ENCODE measurements at regions not wholly inside any gene's neighbourhood (a gene's known extent, or its start where the extent isn't known, plus 50 kb on each side); places are given as distances from the start of the nearest gene placed in this dataset.

DNA sequence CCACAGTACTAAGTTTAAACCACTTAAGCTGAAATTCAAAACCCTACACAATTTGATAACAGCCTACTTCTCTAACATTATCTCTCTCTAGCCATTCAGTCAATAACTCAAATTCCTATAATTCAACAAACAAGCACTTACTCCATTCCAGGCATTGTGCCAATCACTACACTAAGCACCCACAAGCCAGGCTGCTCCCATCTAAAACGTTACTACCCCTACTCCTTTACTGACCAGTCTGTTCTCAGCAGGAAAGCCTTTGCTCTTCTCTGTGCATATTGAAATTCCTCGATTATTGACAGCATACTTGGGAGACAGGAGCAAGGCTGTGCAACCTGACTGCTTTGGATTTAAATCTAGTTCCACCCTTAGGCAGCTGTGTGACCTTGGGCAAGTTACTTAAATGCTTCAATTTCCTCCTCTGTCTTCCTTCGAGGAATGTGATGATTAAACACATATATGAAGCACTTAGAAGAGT is 177.2 kb upstream of the THBS1 start (continued):
- TF ChIP-seq, protein P1, sequence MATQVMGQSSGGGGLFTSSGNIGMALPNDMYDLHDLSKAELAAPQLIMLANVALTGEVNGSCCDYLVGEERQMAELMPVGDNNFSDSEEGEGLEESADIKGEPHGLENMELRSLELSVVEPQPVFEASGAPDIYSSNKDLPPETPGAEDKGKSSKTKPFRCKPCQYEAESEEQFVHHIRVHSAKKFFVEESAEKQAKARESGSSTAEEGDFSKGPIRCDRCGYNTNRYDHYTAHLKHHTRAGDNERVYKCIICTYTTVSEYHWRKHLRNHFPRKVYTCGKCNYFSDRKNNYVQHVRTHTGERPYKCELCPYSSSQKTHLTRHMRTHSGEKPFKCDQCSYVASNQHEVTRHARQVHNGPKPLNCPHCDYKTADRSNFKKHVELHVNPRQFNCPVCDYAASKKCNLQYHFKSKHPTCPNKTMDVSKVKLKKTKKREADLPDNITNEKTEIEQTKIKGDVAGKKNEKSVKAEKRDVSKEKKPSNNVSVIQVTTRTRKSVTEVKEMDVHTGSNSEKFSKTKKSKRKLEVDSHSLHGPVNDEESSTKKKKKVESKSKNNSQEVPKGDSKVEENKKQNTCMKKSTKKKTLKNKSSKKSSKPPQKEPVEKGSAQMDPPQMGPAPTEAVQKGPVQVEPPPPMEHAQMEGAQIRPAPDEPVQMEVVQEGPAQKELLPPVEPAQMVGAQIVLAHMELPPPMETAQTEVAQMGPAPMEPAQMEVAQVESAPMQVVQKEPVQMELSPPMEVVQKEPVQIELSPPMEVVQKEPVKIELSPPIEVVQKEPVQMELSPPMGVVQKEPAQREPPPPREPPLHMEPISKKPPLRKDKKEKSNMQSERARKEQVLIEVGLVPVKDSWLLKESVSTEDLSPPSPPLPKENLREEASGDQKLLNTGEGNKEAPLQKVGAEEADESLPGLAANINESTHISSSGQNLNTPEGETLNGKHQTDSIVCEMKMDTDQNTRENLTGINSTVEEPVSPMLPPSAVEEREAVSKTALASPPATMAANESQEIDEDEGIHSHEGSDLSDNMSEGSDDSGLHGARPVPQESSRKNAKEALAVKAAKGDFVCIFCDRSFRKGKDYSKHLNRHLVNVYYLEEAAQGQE (IDR thresholded peaks at IDR 0.05; ENCODE audit: low read depth, low read length), result no peak
- TF ChIP-seq TCF12 (IDR thresholded peaks at IDR 0.05) (no peak; the same call in 1 of the 2 replicates), MEF2A (IDR thresholded peaks at IDR 0.05; ENCODE audit: borderline replicate concordance, low read depth) (no peak), POLR2AphosphoS5 (IDR thresholded peaks at IDR 0.05; ENCODE audit: low read depth, low read length) (no peak)
- TF ChIP-seq, protein P2, sequence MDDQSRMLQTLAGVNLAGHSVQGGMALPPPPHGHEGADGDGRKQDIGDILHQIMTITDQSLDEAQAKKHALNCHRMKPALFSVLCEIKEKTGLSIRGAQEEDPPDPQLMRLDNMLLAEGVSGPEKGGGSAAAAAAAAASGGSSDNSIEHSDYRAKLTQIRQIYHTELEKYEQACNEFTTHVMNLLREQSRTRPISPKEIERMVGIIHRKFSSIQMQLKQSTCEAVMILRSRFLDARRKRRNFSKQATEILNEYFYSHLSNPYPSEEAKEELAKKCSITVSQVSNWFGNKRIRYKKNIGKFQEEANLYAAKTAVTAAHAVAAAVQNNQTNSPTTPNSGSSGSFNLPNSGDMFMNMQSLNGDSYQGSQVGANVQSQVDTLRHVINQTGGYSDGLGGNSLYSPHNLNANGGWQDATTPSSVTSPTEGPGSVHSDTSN (IDR thresholded peaks at IDR 0.05), result peak; percentile 37

DNA sequence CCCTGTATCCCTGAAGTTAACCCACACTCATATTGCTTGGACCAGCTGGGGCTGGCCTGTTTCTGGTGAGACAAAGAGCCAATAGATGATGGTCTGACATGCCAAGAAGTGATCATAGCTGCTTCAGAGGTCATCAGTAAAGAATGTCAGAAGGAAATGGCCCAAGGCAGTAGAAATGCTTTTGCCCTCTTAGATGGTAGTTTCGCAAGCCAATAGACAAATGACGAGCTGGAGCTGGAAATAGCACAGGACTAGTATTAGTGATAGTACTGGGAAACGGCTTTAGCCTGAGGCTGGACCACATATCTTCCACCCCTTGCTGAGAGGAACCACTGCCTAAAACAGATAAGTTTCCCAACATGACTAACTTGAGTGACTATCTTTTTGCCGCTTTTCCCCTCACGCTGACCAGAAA is 176.1 kb upstream of the THBS1 start:
- Histone ChIP-seq H3K4me2 (peak overlapping the region; percentile 38; the same call in 1 of the 2 replicates), H3K9me2 (no peaks in the 10 kb centered on the region), H3K79me2 (ENCODE audit: insufficient read depth) (no peaks in the 10 kb centered on the region), H3K27ac (ENCODE audit: low read depth in 2 of 2, low read length in 1 of 2) (peak overlapping the region in 1 of 2 experiments; percentile 75; a peak in 2 of 4 replicates), H2AFZ (ENCODE audit: low read depth) (peak overlapping the region; percentile 38; the same call in 1 of the 2 replicates), H3K4me3 (ENCODE audit: low read depth in 2 of 2, low read length in 1 of 2) (no peak overlapping the region), H3K9ac (peak overlapping the region; percentile 45), H4K20me1 (ENCODE audit: insufficient read depth) (no peaks in the 10 kb centered on the region), H3K27me3 (ENCODE audit: insufficient read depth) (no peaks in the 10 kb centered on the region), H3K4me1 (ENCODE audit: control insufficient read depth in 1 of 2, insufficient read depth in 2 of 2, low read depth in 1 of 2, low read length in 1 of 2) (peaks cover 8 to 9% of the 10 kb centered on the region in 2 experiments; a peak in 2 of 4 replicates), H3K36me3 (replicated peaks in 1 of 2; ENCODE audit: control insufficient read depth in 1 of 2, insufficient read depth in 2 of 2, low read length in 1 of 2) (no peaks in the 10 kb centered on the region), H3K9me3 (no peaks in the 10 kb centered on the region), H3F3A (replicated peaks; ENCODE audit: insufficient read depth) (peaks cover 12% of the 10 kb centered on the region)
- CTCF ChIA-PET, result no interaction called here
- no peak for DNase-seq
- POLR2A ChIA-PET, result no interaction called here
- WGBS (ENCODE audit: low lambda C conversion rate), result 53% methylated on average over 5 of the region's 5 CpGs
- TF ChIP-seq FOXM1 (IDR thresholded peaks at IDR 0.05; ENCODE audit: low read depth) (no peak), EZH2phosphoT487 (IDR thresholded peaks at IDR 0.05; ENCODE audit: borderline replicate concordance, low read depth) (no peak), MEF2A (IDR thresholded peaks at IDR 0.05; ENCODE audit: borderline replicate concordance, low read depth) (peak; percentile 61; the same call in 1 of the 2 replicates), RXRA (IDR thresholded peaks at IDR 0.05; ENCODE audit: borderline replicate concordance, low read depth) (no peak), FOXJ3 (CRISPR knock-in tag; IDR thresholded peaks at IDR 0.05) (no peak), NRF1 (IDR thresholded peaks at IDR 0.05; ENCODE audit: low read depth, low read length) (no peak), GABPA (IDR thresholded peaks at IDR 0.05; ENCODE audit: low read depth) (no peak), FOSL2 (IDR thresholded peaks at IDR 0.05; ENCODE audit: borderline replicate concordance, low read depth) (peak; percentile 37; the same call in 1 of the 2 replicates), GATA2 (CRISPR knock-in tag; IDR thresholded peaks at IDR 0.05) (no peak), NFIC (IDR thresholded peaks at IDR 0.05; ENCODE audit: borderline replicate concordance) (peak; percentile 70), TCF12 (IDR thresholded peaks at IDR 0.05) (peak; percentile 75), SMC3 (IDR thresholded peaks at IDR 0.05; ENCODE audit: low read depth, low read length) (no peak)
- TF ChIP-seq, protein P3, sequence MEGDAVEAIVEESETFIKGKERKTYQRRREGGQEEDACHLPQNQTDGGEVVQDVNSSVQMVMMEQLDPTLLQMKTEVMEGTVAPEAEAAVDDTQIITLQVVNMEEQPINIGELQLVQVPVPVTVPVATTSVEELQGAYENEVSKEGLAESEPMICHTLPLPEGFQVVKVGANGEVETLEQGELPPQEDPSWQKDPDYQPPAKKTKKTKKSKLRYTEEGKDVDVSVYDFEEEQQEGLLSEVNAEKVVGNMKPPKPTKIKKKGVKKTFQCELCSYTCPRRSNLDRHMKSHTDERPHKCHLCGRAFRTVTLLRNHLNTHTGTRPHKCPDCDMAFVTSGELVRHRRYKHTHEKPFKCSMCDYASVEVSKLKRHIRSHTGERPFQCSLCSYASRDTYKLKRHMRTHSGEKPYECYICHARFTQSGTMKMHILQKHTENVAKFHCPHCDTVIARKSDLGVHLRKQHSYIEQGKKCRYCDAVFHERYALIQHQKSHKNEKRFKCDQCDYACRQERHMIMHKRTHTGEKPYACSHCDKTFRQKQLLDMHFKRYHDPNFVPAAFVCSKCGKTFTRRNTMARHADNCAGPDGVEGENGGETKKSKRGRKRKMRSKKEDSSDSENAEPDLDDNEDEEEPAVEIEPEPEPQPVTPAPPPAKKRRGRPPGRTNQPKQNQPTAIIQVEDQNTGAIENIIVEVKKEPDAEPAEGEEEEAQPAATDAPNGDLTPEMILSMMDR (IDR thresholded peaks at IDR 0.05), result no peak
- TF ChIP-seq, protein P4, sequence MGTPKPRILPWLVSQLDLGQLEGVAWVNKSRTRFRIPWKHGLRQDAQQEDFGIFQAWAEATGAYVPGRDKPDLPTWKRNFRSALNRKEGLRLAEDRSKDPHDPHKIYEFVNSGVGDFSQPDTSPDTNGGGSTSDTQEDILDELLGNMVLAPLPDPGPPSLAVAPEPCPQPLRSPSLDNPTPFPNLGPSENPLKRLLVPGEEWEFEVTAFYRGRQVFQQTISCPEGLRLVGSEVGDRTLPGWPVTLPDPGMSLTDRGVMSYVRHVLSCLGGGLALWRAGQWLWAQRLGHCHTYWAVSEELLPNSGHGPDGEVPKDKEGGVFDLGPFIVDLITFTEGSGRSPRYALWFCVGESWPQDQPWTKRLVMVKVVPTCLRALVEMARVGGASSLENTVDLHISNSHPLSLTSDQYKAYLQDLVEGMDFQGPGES (IDR thresholded peaks at IDR 0.05; ENCODE audit: low read depth, low read length), result no peak
- TF ChIP-seq, protein P2 (IDR thresholded peaks at IDR 0.05), result peak; percentile 71
- TF ChIP-seq, protein P1 (IDR thresholded peaks at IDR 0.05; ENCODE audit: low read depth, low read length), result no peak

Data from SK-N-SH (cell line).